WTC11 (cell line): ENCODE measurements at regions not wholly inside any gene's neighbourhood (a gene's known extent, or its start where the extent isn't known, plus 50 kb on each side); places are given as distances from the start of the nearest gene placed in this dataset.
A peak's percentile ranks its signal among the peaks of the same experiment; 100 is the strongest.

Source experiments
- ATAC-seq: fragments of 200-7000 bp; cut with Tn5 transposase; 2 replicates; pipeline ENCODE4 v1.10.0; 2021; ENCODE audit warnings: mild to moderate bottlenecking, moderate library complexity
- CTCF ChIA-PET: fragments of 300-600 bp; sonication (Branson Sonifier 250); formaldehyde crosslinking; loops from one replicate; lab custom pipeline; 2021; ENCODE audit warnings: antibody characterized with exemption; lab: Charles Lee
- POLR2A ChIA-PET: fragments of 350-600 bp; sonication (Branson Sonifier 250); formaldehyde crosslinking; loops from one replicate; lab custom pipeline; 2021; ENCODE audit warnings: antibody characterized with exemption; lab: Charles Lee
- DNase-seq: peaks from one replicate; pipeline ENCODE4 v3.0.0; 2021; ENCODE audit warnings: low spot score
- H3K27ac Mint-ChIP-seq: 2 replicates; pipeline ENCODE4 v1.8.0; 2021; ENCODE audit warnings: mixed read lengths
- H3K27me3 Mint-ChIP-seq: 2 replicates; pipeline ENCODE4 v1.8.0; 2021; ENCODE audit warnings: low read depth, mild to moderate bottlenecking, moderate library complexity, mixed read lengths
- H3K36me3 Mint-ChIP-seq: 2 replicates; pipeline ENCODE4 v1.8.0; 2021; ENCODE audit warnings: mixed read lengths
- H3K4me1 Mint-ChIP-seq: 2 replicates; pipeline ENCODE4 v1.8.0; 2022; ENCODE audit warnings: mixed read lengths
- H3K4me3 Mint-ChIP-seq: 2 replicates; pipeline ENCODE4 v1.8.0; 2021; ENCODE audit warnings: mild to moderate bottlenecking, moderate library complexity, mixed read lengths
- H3K9me3 Mint-ChIP-seq: 2 replicates; pipeline ENCODE4 v1.8.0; 2021; ENCODE audit warnings: mixed read lengths
- AR ChIP-seq: fragments of 250-450 bp; sonication (Bioruptor Pico); IDR thresholded peaks from 2 replicates; pipeline ENCODE4 v1.9.0; 2021; ENCODE audit warnings: mild to moderate bottlenecking
- E2F1 ChIP-seq: sonication (generic); formaldehyde crosslinking; IDR thresholded peaks from 2 replicates; pipeline ENCODE4 v1.8.0; 2022; ENCODE audit warnings: mild to moderate bottlenecking, missing genetic modification reagents
- EMX1 ChIP-seq: fragments of 250-450 bp; sonication (Bioruptor Pico); IDR thresholded peaks from 2 replicates; pipeline ENCODE4 v1.8.0; 2021; ENCODE audit warnings: mild to moderate bottlenecking
- IRF2 ChIP-seq: sonication (generic); formaldehyde crosslinking; IDR thresholded peaks from 2 replicates; pipeline ENCODE4 v1.8.0; 2022; ENCODE audit warnings: low read depth, missing genetic modification reagents, borderline replicate concordance
- SP1 ChIP-seq: sonication (generic); formaldehyde crosslinking; conservative IDR thresholded peaks from 2 replicates; pipeline ENCODE4 v1.8.1; 2022; ENCODE audit warnings: missing genetic modification reagents
- ZNF317 ChIP-seq: sonication (generic); formaldehyde crosslinking; IDR thresholded peaks from 2 replicates; pipeline ENCODE4 v1.8.1; 2023; ENCODE audit warnings: low read depth, mild to moderate bottlenecking, moderate library complexity, missing genetic modification reagents, borderline replicate concordance
- ZNF532 ChIP-seq: fragments of 250-450 bp; sonication (Bioruptor Pico); IDR thresholded peaks from 2 replicates; pipeline ENCODE4 v1.9.0; 2021; ENCODE audit warnings: mild to moderate bottlenecking, borderline replicate concordance
- TF ChIP-seq, protein P1 (sequence below): sonication (generic); formaldehyde crosslinking; IDR thresholded peaks from 2 replicates; pipeline ENCODE4 v1.8.1; 2022; ENCODE audit warnings: mild to moderate bottlenecking, missing genetic modification reagents, moderate library complexity, borderline replicate concordance
- TF ChIP-seq, protein P2 (sequence below): sonication (generic); formaldehyde crosslinking; IDR thresholded peaks from 2 replicates; pipeline ENCODE4 v1.8.0; 2022; ENCODE audit warnings: mild to moderate bottlenecking, missing genetic modification reagents

- TF ChIP-seq ZNF532 (CRISPR knock-in tag): no peak
- TF ChIP-seq IRF2 (CRISPR knock-in tag): no peak
- TF ChIP-seq SP1 (CRISPR knock-in tag): no peak
- TF ChIP-seq ZNF317 (CRISPR knock-in tag): no peak
- no peak for TF ChIP-seq E2F1 (CRISPR knock-in tag)
- TF ChIP-seq EMX1 (CRISPR knock-in tag): no peak
Observed at GRCh38 chr10:60578217-60578616, 188.5 kb upstream of the ANK3 start (continued).

DNA sequence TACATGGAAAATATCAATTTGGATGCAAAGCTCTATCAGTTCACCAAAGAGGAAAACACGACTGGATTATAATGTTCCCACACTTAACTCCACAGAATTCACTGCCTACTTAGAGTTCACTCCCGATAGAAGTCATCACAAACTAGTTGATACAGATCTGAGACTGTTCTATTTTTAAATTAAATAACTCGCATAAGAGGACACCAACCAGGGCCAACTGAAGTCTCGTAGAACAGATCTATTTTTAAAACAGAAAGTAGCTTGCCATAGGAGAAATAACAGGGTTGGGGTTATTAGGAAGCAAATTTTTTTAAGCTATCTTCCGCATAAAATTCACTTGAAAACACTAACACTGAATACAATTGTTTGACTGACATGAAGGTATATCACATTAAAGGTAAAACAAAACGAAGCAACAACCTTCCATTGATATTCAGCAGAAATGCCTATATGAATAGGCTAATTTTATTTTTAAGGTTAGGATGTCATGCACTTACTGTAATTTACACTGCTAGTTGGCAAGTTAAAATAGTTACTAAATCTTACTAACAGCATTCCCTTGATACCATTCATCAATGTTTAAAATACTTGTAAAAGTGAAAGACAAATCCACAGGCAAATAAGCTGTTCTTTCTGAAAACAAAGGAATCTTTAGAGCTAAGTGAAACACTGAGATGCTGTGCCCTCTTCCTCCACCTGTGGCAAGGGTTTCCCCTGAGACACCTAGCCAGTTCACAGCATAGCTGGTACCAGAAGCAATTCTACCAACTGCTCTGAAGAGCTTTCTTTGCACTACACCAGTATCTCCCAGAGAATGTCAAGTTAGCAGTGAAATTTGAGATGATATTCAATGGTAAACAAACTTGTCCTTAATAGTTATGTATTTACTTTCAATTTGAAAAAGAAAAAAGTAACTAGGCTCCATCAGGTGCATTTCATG lies 186.7 kb upstream of the ANK3 start:
- H3K27ac Mint-ChIP-seq: peak overlapping the region; percentile 84
- no peak for DNase-seq
- ATAC-seq: peak; percentile 19; the same call in 1 of the 2 replicates
- H3K27me3 Mint-ChIP-seq: no peaks in the 10 kb centered on the region
- ChIA-PET CTCF (interaction anchor here (1.0 kb wide), 1 partner anchor 27 kb away, joined by 3 read pairs; no protein-coding TSS in a partner anchor), POLR2A (interaction anchor here (0.6 kb wide), 1 partner anchor 84 kb away, joined by 3 read pairs; no protein-coding TSS in a partner anchor)
- peaks cover 10% of the 10 kb centered on the region for H3K36me3 Mint-ChIP-seq
- H3K4me1 Mint-ChIP-seq: peaks cover 49% of the 10 kb centered on the region
- TF ChIP-seq AR (CRISPR knock-in tag): no peak
- TF ChIP-seq, protein P1, sequence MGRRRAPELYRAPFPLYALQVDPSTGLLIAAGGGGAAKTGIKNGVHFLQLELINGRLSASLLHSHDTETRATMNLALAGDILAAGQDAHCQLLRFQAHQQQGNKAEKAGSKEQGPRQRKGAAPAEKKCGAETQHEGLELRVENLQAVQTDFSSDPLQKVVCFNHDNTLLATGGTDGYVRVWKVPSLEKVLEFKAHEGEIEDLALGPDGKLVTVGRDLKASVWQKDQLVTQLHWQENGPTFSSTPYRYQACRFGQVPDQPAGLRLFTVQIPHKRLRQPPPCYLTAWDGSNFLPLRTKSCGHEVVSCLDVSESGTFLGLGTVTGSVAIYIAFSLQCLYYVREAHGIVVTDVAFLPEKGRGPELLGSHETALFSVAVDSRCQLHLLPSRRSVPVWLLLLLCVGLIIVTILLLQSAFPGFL (CRISPR knock-in tag): no peak
- TF ChIP-seq, protein P2, sequence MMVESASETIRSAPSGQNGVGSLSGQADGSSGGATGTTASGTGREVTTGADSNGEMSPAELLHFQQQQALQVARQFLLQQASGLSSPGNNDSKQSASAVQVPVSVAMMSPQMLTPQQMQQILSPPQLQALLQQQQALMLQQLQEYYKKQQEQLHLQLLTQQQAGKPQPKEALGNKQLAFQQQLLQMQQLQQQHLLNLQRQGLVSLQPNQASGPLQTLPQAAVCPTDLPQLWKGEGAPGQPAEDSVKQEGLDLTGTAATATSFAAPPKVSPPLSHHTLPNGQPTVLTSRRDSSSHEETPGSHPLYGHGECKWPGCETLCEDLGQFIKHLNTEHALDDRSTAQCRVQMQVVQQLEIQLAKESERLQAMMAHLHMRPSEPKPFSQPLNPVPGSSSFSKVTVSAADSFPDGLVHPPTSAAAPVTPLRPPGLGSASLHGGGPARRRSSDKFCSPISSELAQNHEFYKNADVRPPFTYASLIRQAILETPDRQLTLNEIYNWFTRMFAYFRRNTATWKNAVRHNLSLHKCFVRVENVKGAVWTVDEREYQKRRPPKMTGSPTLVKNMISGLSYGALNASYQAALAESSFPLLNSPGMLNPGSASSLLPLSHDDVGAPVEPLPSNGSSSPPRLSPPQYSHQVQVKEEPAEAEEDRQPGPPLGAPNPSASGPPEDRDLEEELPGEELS (CRISPR knock-in tag): no peak
- H3K9me3 Mint-ChIP-seq: peaks cover 10% of the 10 kb centered on the region
- no peak overlapping the region for H3K4me3 Mint-ChIP-seq
